ENCODE measurements at regions not wholly inside any gene's neighbourhood (a gene's known extent, or its start where the extent isn't known, plus 50 kb on each side); places are given as distances from the start of the nearest gene placed in this dataset.

- no peaks in the 10 kb centered on the region for H3F3A ChIP-seq (ENCODE audit: insufficient read depth, low read length, poor library complexity, severe bottlenecking)
- H3K4me2 ChIP-seq (ENCODE audit: low read length): no peak overlapping the region
- H2AFZ ChIP-seq (ENCODE audit: low read depth, low read length): no peak overlapping the region
- TF ChIP-seq MXI1 (conservative IDR thresholded peaks at IDR 0.05; ENCODE audit: poor library complexity, severe bottlenecking) (no peak), TAF1 (IDR thresholded peaks at IDR 0.05; ENCODE audit: low read depth) (no peak), SMC3 (conservative IDR thresholded peaks at IDR 0.05; ENCODE audit: poor library complexity) (no peak), POLR2AphosphoS5 (IDR thresholded peaks at IDR 0.05) (no peak), RAD21 (conservative IDR thresholded peaks at IDR 0.05) (no peak), REST (IDR thresholded peaks at IDR 0.05; ENCODE audit: borderline replicate concordance) (no peak), EZH2 (IDR thresholded peaks at IDR 0.05; ENCODE audit: borderline replicate concordance, insufficient read depth, low read length, poor library complexity, severe bottlenecking) (no peak), EP300 (conservative IDR thresholded peaks at IDR 0.05; ENCODE audit: poor library complexity, severe bottlenecking) (no peak)
- TF ChIP-seq, protein P1, sequence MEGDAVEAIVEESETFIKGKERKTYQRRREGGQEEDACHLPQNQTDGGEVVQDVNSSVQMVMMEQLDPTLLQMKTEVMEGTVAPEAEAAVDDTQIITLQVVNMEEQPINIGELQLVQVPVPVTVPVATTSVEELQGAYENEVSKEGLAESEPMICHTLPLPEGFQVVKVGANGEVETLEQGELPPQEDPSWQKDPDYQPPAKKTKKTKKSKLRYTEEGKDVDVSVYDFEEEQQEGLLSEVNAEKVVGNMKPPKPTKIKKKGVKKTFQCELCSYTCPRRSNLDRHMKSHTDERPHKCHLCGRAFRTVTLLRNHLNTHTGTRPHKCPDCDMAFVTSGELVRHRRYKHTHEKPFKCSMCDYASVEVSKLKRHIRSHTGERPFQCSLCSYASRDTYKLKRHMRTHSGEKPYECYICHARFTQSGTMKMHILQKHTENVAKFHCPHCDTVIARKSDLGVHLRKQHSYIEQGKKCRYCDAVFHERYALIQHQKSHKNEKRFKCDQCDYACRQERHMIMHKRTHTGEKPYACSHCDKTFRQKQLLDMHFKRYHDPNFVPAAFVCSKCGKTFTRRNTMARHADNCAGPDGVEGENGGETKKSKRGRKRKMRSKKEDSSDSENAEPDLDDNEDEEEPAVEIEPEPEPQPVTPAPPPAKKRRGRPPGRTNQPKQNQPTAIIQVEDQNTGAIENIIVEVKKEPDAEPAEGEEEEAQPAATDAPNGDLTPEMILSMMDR (IDR thresholded peaks at IDR 0.05; ENCODE audit: poor library complexity, severe bottlenecking): no peak
- no peaks in the 10 kb centered on the region for H3K79me2 ChIP-seq (replicated peaks; ENCODE audit: insufficient read depth, low read length)
- H3K27me3 ChIP-seq (ENCODE audit: insufficient read depth, low read depth, low read length): no peaks in the 10 kb centered on the region
- H3K27ac ChIP-seq (ENCODE audit: low read length): no peak overlapping the region
- no peak overlapping the region for H3K4me3 ChIP-seq (ENCODE audit: low read length)
- no peaks in the 10 kb centered on the region for H4K20me1 ChIP-seq (ENCODE audit: insufficient read depth)
- H3K9ac ChIP-seq (ENCODE audit: low read length): no peak overlapping the region
- no peaks in the 10 kb centered on the region for H3K9me2 ChIP-seq (ENCODE audit: insufficient read depth, low read length)
- no peaks in the 10 kb centered on the region for H3K36me3 ChIP-seq (ENCODE audit: insufficient read depth, low read length)
- no peaks in the 10 kb centered on the region for H3K9me3 ChIP-seq (ENCODE audit: low read length)
Measured at GRCh38 chr12:9342614-9343353, 134.6 kb upstream of the PZP start.

GRCh38 chr12:9341260-9341585 lies 133.0 kb upstream of the PZP start:
- no peaks in the 10 kb centered on the region for H4K20me1 ChIP-seq (ENCODE audit: insufficient read depth)
- no peak overlapping the region for H3K9ac ChIP-seq (ENCODE audit: low read length)
- H3K4me3 ChIP-seq (ENCODE audit: low read length): no peak overlapping the region
- H3K27me3 ChIP-seq (ENCODE audit: insufficient read depth, low read depth, low read length): no peaks in the 10 kb centered on the region
- no peaks in the 10 kb centered on the region for H3F3A ChIP-seq (ENCODE audit: insufficient read depth, low read length, poor library complexity, severe bottlenecking)
- H3K36me3 ChIP-seq (ENCODE audit: insufficient read depth, low read length): no peaks in the 10 kb centered on the region
- no peak overlapping the region for H3K27ac ChIP-seq (ENCODE audit: low read length)
- H3K4me2 ChIP-seq (ENCODE audit: low read length): no peak overlapping the region
- no peaks in the 10 kb centered on the region for H3K9me2 ChIP-seq (ENCODE audit: insufficient read depth, low read length)
- no peaks in the 10 kb centered on the region for H3K79me2 ChIP-seq (replicated peaks; ENCODE audit: insufficient read depth, low read length)
- TF ChIP-seq EZH2 (IDR thresholded peaks at IDR 0.05; ENCODE audit: borderline replicate concordance, insufficient read depth, low read length, poor library complexity, severe bottlenecking) (no peak), EP300 (conservative IDR thresholded peaks at IDR 0.05; ENCODE audit: poor library complexity, severe bottlenecking) (no peak), TAF1 (IDR thresholded peaks at IDR 0.05; ENCODE audit: low read depth) (no peak), POLR2AphosphoS5 (IDR thresholded peaks at IDR 0.05) (no peak), REST (IDR thresholded peaks at IDR 0.05; ENCODE audit: borderline replicate concordance) (no peak), SMC3 (conservative IDR thresholded peaks at IDR 0.05; ENCODE audit: poor library complexity) (no peak), MXI1 (conservative IDR thresholded peaks at IDR 0.05; ENCODE audit: poor library complexity, severe bottlenecking) (no peak), RAD21 (conservative IDR thresholded peaks at IDR 0.05) (no peak)
- TF ChIP-seq, protein P1 (IDR thresholded peaks at IDR 0.05; ENCODE audit: poor library complexity, severe bottlenecking): no peak
- H3K9me3 ChIP-seq (ENCODE audit: low read length): no peaks in the 10 kb centered on the region
- no peak overlapping the region for H2AFZ ChIP-seq (ENCODE audit: low read depth, low read length)
